HG03097 (cell line): ENCODE measurements at regions not wholly inside any gene's neighbourhood (a gene's known extent, or its start where the extent isn't known, plus 50 kb on each side); places are given as distances from the start of the nearest gene placed in this dataset.

Experiments used
- ATAC-seq: cut with Tn5 transposase; IDR thresholded peaks from one replicate; pipeline ENCODE4 v1.9.1; 2021; ENCODE audit not compliant: unreplicated experiment, low FRiP score

- no peak for ATAC-seq
Measured at GRCh38 chr2:16009560-16009959, 69.2 kb downstream of the MYCN start.

- ATAC-seq, result no peak
Measured at GRCh38 chr2:16008856-16009255, 68.5 kb downstream of the MYCN start.

GRCh38 chr2:16008331-16008850, 68.0 kb downstream of the MYCN start:
- no peak for ATAC-seq

DNA sequence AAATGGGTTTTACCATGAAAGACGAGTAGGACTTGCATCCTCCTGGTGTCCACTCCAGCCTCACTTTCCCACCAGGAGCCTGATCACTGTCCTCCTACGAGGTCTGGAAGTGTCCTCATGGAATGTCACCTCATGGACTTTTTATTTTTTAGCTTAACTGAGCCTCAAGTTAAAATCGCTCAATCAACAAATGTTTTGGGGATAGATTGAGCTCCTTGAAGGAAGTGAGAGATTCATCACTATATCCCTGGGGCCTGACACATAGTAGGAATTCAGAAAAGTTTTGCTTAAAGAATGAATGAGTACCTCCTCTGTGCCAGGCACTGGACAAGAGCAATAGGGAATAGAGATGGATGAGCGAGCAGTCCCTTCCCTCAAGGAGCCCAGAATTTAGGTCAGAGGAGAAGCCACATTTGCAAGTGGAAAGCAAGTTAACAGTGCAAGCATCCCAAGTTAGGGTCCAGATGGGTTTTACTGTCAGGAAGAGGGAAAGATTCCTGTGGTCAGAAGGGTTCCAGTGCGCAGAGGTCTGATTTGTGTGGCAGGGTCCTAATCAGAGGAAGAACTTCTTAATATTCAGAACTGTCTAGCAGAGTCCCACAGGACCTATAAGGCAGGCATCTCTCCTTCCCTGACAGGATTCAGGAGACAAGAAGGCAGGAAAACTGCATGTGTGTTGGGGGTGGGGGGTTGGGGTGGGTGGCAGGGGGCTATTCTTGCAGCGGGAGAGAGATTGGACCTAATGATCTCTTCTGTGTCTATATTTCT, 67.0 kb downstream of the MYCN start:
- ATAC-seq, result no peak

- no peak for ATAC-seq
Measured at GRCh38 chr2:16006537-16007166, 66.3 kb downstream of the MYCN start.

DNA sequence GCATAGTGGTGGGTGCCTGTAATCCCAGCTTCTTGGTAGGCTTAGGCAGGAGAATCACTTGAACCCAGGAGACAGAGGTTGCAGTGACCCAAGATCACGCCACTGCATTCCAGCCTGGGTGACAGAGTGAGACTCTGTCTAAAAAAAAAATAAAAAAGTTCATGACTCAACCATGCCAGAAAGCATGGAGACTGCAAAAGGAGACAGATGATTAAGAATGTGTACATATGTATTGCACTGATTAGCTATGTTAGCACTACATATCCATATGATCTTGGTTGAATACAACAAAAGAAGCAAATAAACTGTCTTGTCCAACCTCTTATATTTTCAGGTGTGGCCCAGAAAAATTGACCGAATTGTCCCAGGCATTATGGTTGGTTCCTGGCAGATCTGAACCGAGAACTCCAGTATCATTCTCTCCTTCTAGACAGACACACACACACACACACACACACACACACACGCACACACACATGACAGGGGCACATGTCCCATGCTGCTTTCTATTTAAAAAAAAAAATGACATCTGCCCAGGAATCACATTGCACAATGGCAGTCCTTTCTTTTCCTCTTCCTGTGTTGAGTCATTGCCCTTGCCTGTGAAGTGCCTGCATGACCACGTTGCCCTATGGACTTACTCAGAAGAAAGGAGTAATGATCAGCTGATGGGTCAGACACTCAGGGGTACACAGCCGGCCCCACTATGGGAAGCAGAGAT, 65.6 kb downstream of the MYCN start:
- ATAC-seq, result no peak

- ATAC-seq, result no peak
Measured at GRCh38 chr2:16005389-16005788, 65.0 kb downstream of the MYCN start.

DNA sequence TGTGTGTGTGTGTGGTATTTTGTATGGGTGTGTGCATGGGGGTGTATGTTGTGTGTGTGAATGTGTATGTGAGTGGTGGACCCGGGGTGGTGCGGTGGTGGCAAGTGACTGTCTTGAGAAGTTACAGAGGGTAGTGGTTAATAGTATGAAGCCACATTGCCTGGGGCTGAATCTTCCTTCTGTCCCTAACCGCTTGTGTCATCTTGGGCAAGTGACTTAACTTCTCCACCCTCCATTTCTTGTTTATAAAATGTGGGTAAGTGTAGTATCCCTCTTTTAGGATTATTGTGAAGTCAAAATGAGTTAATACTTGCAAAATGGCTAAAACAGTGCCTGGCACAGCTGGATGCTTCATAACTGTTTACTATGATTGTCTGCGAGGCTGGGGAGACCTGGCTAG, 63.5 kb downstream of the MYCN start:
- ATAC-seq, result no peak

- no peak for ATAC-seq
Measured at GRCh38 chr2:16003152-16003551, 62.8 kb downstream of the MYCN start.

GRCh38 chr2:16002575-16002974, 62.2 kb downstream of the MYCN start:
- no peak for ATAC-seq

- ATAC-seq, result no peak
Measured at GRCh38 chr2:16002144-16002543, 61.8 kb downstream of the MYCN start.

- no peak for ATAC-seq
Measured at GRCh38 chr2:16000642-16001041, 60.3 kb downstream of the MYCN start.

GRCh38 chr2:15999596-16000469, 59.5 kb downstream of the MYCN start:
- ATAC-seq, result no peak

DNA sequence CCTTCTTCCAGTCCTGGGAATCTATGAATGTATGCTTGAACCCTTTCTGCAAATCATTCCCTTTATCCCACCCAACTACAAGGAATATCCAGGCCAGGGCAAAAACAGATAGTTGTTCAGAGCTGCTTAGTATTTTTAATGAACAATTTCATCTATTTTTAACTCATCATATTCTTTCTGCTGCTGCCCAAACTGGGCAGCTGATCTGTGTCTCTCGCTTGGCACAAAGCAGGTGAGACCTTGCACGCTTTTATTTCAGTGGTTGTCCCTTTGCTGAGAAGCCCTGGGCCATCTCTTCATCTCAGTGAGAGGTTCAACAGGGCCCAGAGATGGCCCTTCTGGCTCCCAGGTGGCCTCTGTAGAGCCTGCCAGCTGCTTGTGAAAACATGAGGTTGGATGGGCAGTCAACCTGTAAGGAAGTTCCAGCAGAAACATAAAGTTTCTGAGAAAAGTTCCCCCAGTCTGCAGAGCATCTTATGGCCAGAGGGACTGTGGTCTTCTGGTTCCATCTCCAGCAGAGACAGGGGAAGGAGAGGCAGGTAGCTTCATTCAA, 57.5 kb downstream of the MYCN start:
- ATAC-seq, result no peak

DNA sequence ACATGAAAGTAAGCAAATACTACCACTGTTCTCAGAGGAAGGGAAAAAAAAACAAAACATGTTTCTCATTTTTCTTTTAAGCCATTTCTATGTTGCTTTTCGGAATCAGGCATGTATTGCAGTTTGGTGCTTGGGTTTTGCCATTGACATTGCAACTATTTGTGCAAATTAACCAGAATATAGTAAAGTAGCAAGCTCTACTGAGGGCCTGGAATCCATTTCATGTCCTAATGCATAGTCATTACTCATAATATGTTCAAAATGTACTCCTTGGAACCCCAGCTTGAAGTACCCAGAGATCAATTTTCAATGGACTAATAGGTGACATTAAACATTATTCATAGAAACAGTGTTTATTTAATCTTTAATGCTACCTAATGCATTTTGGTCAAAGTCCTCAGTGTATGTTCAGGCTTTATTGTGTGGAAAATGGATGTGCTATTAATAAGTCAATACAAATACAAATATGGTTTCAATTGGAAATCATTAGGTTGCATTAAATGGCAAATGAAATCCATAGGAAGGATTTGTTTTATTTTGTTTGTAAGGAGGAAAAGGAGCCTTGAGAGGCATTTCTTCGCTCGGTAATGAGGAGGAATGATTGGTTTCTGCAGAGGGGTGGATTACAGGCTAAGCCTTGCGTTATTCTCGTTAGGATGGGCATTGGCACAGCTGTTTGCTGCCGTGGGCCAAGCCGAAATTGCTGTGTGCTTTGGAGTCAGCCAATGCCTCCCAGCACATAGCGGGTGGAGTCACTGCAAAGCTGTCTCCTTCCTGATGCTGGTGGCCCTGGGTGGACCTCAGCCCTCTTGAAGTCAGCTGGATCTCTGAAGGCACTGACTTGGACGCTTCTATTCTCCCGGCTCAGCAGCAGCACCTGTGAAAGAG, 56.4 kb downstream of the MYCN start:
- no peak for ATAC-seq
